IMR-90 (cell line): ENCODE measurements at regions not wholly inside any gene's neighbourhood (a gene's known extent, or its start where the extent isn't known, plus 50 kb on each side); places are given as distances from the start of the nearest gene placed in this dataset.

ENCODE experiments used
- ATAC-seq: fragments of 200-7000 bp; cut with Tn5 transposase; 2 replicates; pipeline ENCODE4 v1.9.1; 2020; ENCODE audit warnings: low read depth, mild to moderate bottlenecking, moderate library complexity
- BruUV-seq: library from RNA; stranded (reverse); fragments of 400-500 nt; replicated peaks from 2 replicates; lab custom pipeline; 2021; lab: Mats Ljungman, UMichigan
- CTCF ChIA-PET: fragments of 300-600 bp; formaldehyde crosslinking; extraction: SDS; loops from one replicate; lab custom pipeline; 2021; ENCODE audit warnings: antibody characterized with exemption; lab: Yijun Ruan, JAX
- POLR2A ChIA-PET: fragments of 300-600 bp; sonication (Branson Sonifier 250); formaldehyde crosslinking; loops from one replicate; lab custom pipeline; 2022; ENCODE audit warnings: antibody characterized with exemption; ENCODE audit not compliant: unreplicated experiment; lab: Charles Lee
- DNase-seq: peaks from one replicate; pipeline ENCODE4 v3.0.0; 2013
- H2AFZ ChIP-seq: replicated peaks from 2 replicates; pipeline ENCODE3; 2013; ENCODE audit warnings: low read length, mild to moderate bottlenecking; ENCODE audit not compliant: poor library complexity
- H2AK5ac ChIP-seq: 2 replicates; pipeline ENCODE4 v1.6.1; 2013; ENCODE audit warnings: low read depth, low read length, inconsistent platforms
- H2AK9ac ChIP-seq: replicated peaks from 2 replicates; pipeline ENCODE3; 2013; ENCODE audit warnings: mild to moderate bottlenecking, low read depth, low read length, moderate library complexity; ENCODE audit not compliant: poor library complexity
- H2BK120ac ChIP-seq: 2 replicates; pipeline ENCODE4 v1.6.1; 2013; ENCODE audit warnings: low read depth, low read length, inconsistent platforms
- H2BK15ac ChIP-seq: 3 replicates; pipeline ENCODE4 v1.6.1; 2013; ENCODE audit warnings: low read depth, low read length, inconsistent platforms
- H2BK20ac ChIP-seq: 2 replicates; pipeline ENCODE4 v1.6.1; 2013; ENCODE audit warnings: low read depth, mild to moderate bottlenecking, inconsistent platforms, low read length, moderate library complexity
- H2BK5ac ChIP-seq: 2 replicates; pipeline ENCODE4 v1.6.1; 2013; ENCODE audit warnings: mild to moderate bottlenecking, low read depth, low read length, inconsistent platforms; ENCODE audit not compliant: poor library complexity, severe bottlenecking
- H3K14ac ChIP-seq: replicated peaks from 2 replicates; pipeline ENCODE4 v1.6.1; 2013; ENCODE audit warnings: low read depth, low read length, inconsistent platforms
- H3K18ac ChIP-seq: 2 replicates; pipeline ENCODE4 v1.6.1; 2013; ENCODE audit warnings: low read depth, low read length, control low read depth
- H3K23ac ChIP-seq: 2 replicates; pipeline ENCODE4 v1.6.1; 2013; ENCODE audit warnings: low read depth, low read length, inconsistent platforms
- H3K27ac ChIP-seq: 2 replicates; pipeline ENCODE4 v1.5.1; 2013; ENCODE audit warnings: mild to moderate bottlenecking, control low read depth, low read length; ENCODE audit not compliant: insufficient read depth
- H3K27me3 ChIP-seq: 2 replicates; pipeline ENCODE4 v1.6.1; 2013; ENCODE audit warnings: low read length; ENCODE audit not compliant: control insufficient read depth, insufficient read depth
- H3K36me3 ChIP-seq: 2 replicates; pipeline ENCODE4 v1.6.1; 2013; ENCODE audit warnings: low read length, mixed read lengths; ENCODE audit not compliant: control insufficient read depth, insufficient read depth
- H3K4ac ChIP-seq: 2 replicates; pipeline ENCODE4 v1.6.1; 2013; ENCODE audit warnings: low read depth, low read length, inconsistent platforms
- H3K4me1 ChIP-seq: 2 replicates; pipeline ENCODE4 v1.6.1; 2013; ENCODE audit warnings: low read length, mixed read lengths; ENCODE audit not compliant: control insufficient read depth, insufficient read depth
- H3K4me2 ChIP-seq: 2 replicates; pipeline ENCODE4 v1.6.1; 2013; ENCODE audit warnings: low read depth, mild to moderate bottlenecking, control low read depth, low read length, moderate library complexity
- H3K4me3 ChIP-seq: 2 replicates; pipeline ENCODE4 v1.5.1; 2013; ENCODE audit warnings: low read depth, mild to moderate bottlenecking, control low read depth, low read length, moderate library complexity; ENCODE audit not compliant: insufficient read depth
- H3K56ac ChIP-seq: 2 replicates; pipeline ENCODE4 v1.6.1; 2013; ENCODE audit warnings: low read length, inconsistent platforms; ENCODE audit not compliant: insufficient read depth; ENCODE audit errors: extremely low read depth
- H3K79me1 ChIP-seq, 2 experiments: 2 replicates each; pipeline ENCODE4 v1.6.1; 2013; ENCODE audit warnings: low read length in 2 of 2, inconsistent platforms in 1 of 2, low read depth in 1 of 2
- H3K9ac ChIP-seq: 2 replicates; pipeline ENCODE4 v1.6.1; 2013; ENCODE audit warnings: low read depth, low read length, control low read depth
- H3K9me1 ChIP-seq: 2 replicates; pipeline ENCODE4 v1.6.1; 2013; ENCODE audit warnings: low read length, inconsistent platforms; ENCODE audit not compliant: insufficient read depth
- H3K9me3 ChIP-seq: 2 replicates; pipeline ENCODE4 v1.6.1; 2013; ENCODE audit warnings: low read length; ENCODE audit not compliant: control insufficient read depth, insufficient read depth
- H4K20me1 ChIP-seq: 2 replicates; pipeline ENCODE4 v1.6.1; 2013; ENCODE audit warnings: low read length, inconsistent platforms; ENCODE audit not compliant: insufficient read depth
- H4K5ac ChIP-seq: 2 replicates; pipeline ENCODE4 v1.6.1; 2013; ENCODE audit warnings: mild to moderate bottlenecking, low read depth, low read length, control low read depth
- H4K8ac ChIP-seq, 2 experiments: 2 replicates each; pipeline ENCODE4 v1.6.1; 2013; ENCODE audit warnings: low read depth in 2 of 2, low read length in 2 of 2, control low read depth in 1 of 2, inconsistent platforms in 1 of 2
- H4K91ac ChIP-seq: 2 replicates; pipeline ENCODE4 v1.6.1; 2013; ENCODE audit warnings: low read depth, low read length, inconsistent platforms; ENCODE audit not compliant: insufficient read depth
- MAFK ChIP-seq: IDR thresholded peaks from 2 replicates; pipeline ENCODE4 v1.6.1; 2012; ENCODE audit warnings: low read depth, low read length, improper control_type of control experiment
- NFE2L2 ChIP-seq: fragments of 150-350 bp; IDR thresholded peaks from 2 replicates; pipeline ENCODE4 v1.6.1; 2016; ENCODE audit warnings: low read depth, mild to moderate bottlenecking, low read length
- RAD21 ChIP-seq: IDR thresholded peaks from 2 replicates; pipeline ENCODE4 v1.6.1; 2012; ENCODE audit warnings: low read length, improper control_type of control experiment
- WGBS, 2 experiments: methylation state at CpG; one replicate each; pipeline versions ENCODE4 v1.1.5 to v1.1.7; 2013; ENCODE audit warnings: missing lambda C conversion rate in 2 of 2; ENCODE audit not compliant: insufficient read length in 1 of 2; ENCODE audit errors: extremely low coverage in 2 of 2; 5-methylcytosine and 5-hydroxymethylcytosine counted together
- dilution Hi-C: fragments of 300-500 bp; cut with HindIII; formaldehyde crosslinking; loops from one replicate; pipeline ENCODE4 v1.14.3; 2018; ENCODE audit warnings: low sequenced_read_pairs; ENCODE audit not compliant: unreplicated experiment
- in situ Hi-C: fragments of 300-500 bp; cut with MboI; formaldehyde crosslinking; loops from 3 replicates; pipeline ENCODE4 v1.14.3; 2019; ENCODE audit warnings: low sequenced_read_pairs, inconsistent platforms, mixed read lengths
- intact Hi-C: fragments of 100-400 bp; cut with micrococcal nuclease; formaldehyde crosslinking; loops from 2 replicates; pipeline ENCODE4 v1.10.0; 2022

DNA sequence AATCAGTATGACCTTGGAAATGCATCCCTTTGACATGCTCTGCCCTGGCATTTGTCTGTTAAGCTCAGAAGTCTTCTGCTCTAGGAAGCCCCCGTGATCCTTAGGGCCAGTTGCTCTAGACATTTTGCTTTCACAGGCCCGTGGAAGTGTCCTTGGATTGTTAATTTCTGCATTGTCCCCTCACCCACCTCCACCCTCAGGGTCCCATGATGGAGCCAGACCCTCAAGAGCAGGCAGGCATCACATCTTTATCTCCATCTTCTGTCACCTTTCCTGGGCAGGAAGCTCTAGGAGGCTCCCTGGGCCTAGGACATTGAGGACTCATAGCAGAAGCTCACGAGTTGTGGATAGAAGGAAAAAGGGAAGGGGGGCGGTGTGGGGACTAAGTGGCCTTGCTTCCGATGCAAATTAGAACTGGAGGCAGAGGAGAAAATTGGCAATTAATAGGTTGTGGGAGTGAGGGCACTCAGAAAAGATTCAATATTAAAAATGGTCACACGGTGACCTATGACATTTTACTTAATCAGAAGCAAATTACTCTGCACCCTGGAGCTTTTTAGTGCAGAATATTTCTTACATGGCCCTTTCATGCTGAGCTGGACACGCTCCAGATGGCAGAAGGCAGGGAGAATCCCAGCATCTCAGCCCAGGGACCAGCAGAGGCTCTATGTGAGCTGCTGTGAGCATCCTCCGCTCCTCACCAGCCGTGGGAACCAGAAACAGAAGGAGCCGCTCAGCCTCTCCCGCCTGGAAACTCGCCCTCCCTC, 185.0 kb downstream of the MATN1 start:
- CTCF ChIA-PET = no interaction called here
- no peak overlapping the region for H4K8ac ChIP-seq
- no peak overlapping the region for H2BK120ac ChIP-seq
- no peak overlapping the region for H3K18ac ChIP-seq
- no peak overlapping the region for H2AFZ ChIP-seq
- no peak overlapping the region for H4K5ac ChIP-seq
- dilution Hi-C loops = no loop called here
- no peak overlapping the region for H2BK5ac ChIP-seq
- no peaks in the 10 kb centered on the region for H3K36me3 ChIP-seq
- H3K23ac ChIP-seq = no peak overlapping the region
- no peak overlapping the region for H2AK9ac ChIP-seq
- no peaks in the 10 kb centered on the region for H3K9me1 ChIP-seq
- no peak overlapping the region for H2BK15ac ChIP-seq
- no peak overlapping the region for H3K14ac ChIP-seq
- H3K9ac ChIP-seq = no peak overlapping the region
- POLR2A ChIA-PET = no interaction called here
- 50% methylated on average over 2 of the region's 12 CpGs; no CpG with 5 or more reads in 1 of the 2 experiments for WGBS, 2 experiments
- DNase-seq (no peak), ATAC-seq (no peak)
- in situ Hi-C loops = no loop called here
- no peak overlapping the region for H3K56ac ChIP-seq
- no peaks in the 10 kb centered on the region for H3K4me1 ChIP-seq
- H4K20me1 ChIP-seq = no peaks in the 10 kb centered on the region
- no peak overlapping the region for H3K27ac ChIP-seq
- intact Hi-C loops = no loop called here
- H3K4me2 ChIP-seq = no peak overlapping the region
- no peak for TF ChIP-seq MAFK
- TF ChIP-seq RAD21 = no peak
- TF ChIP-seq NFE2L2 = no peak
- no peak overlapping the region for H2BK20ac ChIP-seq
- H3K4ac ChIP-seq = no peak overlapping the region
- no peak overlapping the region for H2AK5ac ChIP-seq
- no peaks in the 10 kb centered on the region for H3K79me1 ChIP-seq
- H3K4me3 ChIP-seq = no peak overlapping the region
- H4K91ac ChIP-seq = no peak overlapping the region
- no peaks in the 10 kb centered on the region for H3K27me3 ChIP-seq
- no peaks in the 10 kb centered on the region for H3K9me3 ChIP-seq
- BruUV-seq = no TSS peak
